ENCODE measurements at regions not wholly inside any gene's neighbourhood (a gene's known extent, or its start where the extent isn't known, plus 50 kb on each side); places are given as distances from the start of the nearest gene placed in this dataset.

GRCh38 chr16:79954921-79955705 lies 354.6 kb upstream of the MAF start:
- H3K4me3 ChIP-seq (replicated peaks; ENCODE audit: low read depth, low read length) = no peak overlapping the region
- DNase-seq (ENCODE audit: extremely low read depth, low read depth) = no peak

DNA sequence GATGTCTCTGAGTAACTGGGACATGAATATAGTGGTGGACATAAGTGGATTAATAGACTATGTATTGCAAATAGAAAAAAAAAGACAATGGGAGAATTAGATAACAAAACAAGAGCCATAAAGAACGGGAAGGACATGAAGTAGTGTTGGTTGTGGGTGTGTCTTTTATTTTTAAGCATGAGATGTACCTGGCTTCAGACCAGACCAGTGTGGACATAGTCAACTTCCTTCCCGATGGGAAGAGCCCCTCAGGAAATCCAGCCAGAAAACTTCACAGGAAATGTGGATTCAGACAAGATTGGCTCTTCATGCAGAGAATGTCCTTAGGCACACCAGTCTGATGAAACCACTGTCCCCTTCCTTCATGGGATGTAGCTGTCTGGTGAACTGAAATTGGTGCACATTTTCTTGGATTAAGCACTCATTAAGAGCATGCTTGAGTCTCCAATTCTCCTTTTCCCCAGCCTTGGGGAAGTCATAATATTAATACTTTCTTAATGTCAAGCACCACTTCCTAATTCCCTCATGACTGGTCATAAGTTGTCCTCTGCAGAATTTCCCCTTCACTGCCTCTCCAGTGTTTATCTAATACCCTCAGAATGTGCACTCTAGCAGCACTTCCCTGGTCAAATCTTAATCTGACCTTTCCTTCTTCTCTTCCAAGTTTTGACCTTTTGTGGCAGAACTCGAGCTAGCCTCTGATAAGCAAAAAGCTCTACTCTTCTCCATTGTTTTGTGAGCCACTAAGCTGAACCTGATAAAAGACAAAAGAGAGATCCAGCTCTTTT lies 350.6 kb upstream of the MAF start:
- DNase-seq (ENCODE audit: extremely low read depth, low read depth) = no peak
- no peak overlapping the region for H3K4me3 ChIP-seq (replicated peaks; ENCODE audit: low read depth, low read length)
- no peak for TF ChIP-seq CTCF (IDR thresholded peaks at IDR 0.05; ENCODE audit: low read depth, low read length, missing control alignments)

More at GRCh38 chr16:79954921-79955705, 354.6 kb upstream of the MAF start:
- TF ChIP-seq CTCF (IDR thresholded peaks at IDR 0.05; ENCODE audit: low read depth, low read length, missing control alignments) = no peak

- TF ChIP-seq CTCF (IDR thresholded peaks at IDR 0.05; ENCODE audit: low read depth, low read length, missing control alignments) = no peak
- no peak overlapping the region for H3K4me3 ChIP-seq (replicated peaks; ENCODE audit: low read depth, low read length)
- no peak for DNase-seq (ENCODE audit: extremely low read depth, low read depth)
These were observed 348.9 kb upstream of the MAF start for GRCh38 chr16:79949417-79949816.

DNA sequence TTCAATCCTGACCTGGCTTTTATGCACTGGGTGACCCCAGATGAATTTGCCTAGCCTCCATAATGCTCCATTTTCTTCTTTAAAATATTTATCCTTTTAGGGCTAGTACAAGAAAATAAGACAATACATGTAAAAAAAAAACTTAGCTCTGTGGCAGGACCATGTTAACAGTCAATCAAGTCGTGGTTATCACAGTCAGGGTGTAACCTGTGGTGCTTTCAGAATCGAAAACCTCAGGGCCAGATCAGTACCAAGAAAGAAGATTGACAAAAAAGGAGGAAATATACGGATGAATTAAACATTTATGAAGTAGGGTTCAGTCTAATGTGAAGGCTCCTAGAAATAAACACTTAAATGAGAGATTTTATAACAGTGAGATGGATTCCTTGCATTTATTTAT lies 347.2 kb upstream of the MAF start:
- H3K4me3 ChIP-seq (replicated peaks; ENCODE audit: low read depth, low read length) = no peak overlapping the region
- TF ChIP-seq CTCF (IDR thresholded peaks at IDR 0.05; ENCODE audit: low read depth, low read length, missing control alignments) = no peak
- no peak for DNase-seq (ENCODE audit: extremely low read depth, low read depth)

GRCh38 chr16:79946252-79946651 lies 345.7 kb upstream of the MAF start:
- H3K4me3 ChIP-seq (replicated peaks; ENCODE audit: low read depth, low read length) = no peak overlapping the region
- no peak for DNase-seq (ENCODE audit: extremely low read depth, low read depth)
- no peak for TF ChIP-seq CTCF (IDR thresholded peaks at IDR 0.05; ENCODE audit: low read depth, low read length, missing control alignments)

GRCh38 chr16:79943736-79944135 lies 343.2 kb upstream of the MAF start:
- DNase-seq (ENCODE audit: extremely low read depth, low read depth) = no peak
- TF ChIP-seq CTCF (IDR thresholded peaks at IDR 0.05; ENCODE audit: low read depth, low read length, missing control alignments) = no peak
- no peak overlapping the region for H3K4me3 ChIP-seq (replicated peaks; ENCODE audit: low read depth, low read length)
